B cell (primary cell): ENCODE measurements at regions not wholly inside any gene's neighbourhood (a gene's known extent, or its start where the extent isn't known, plus 50 kb on each side); places are given as distances from the start of the nearest gene placed in this dataset.

ENCODE experiments used
- EZH2 ChIP-seq: IDR thresholded peaks from 2 replicates; pipeline ENCODE4 v1.6.1; 2012; ENCODE audit warnings: borderline replicate concordance, low read depth, mild to moderate bottlenecking, moderate library complexity, low read length; ENCODE audit not compliant: insufficient read depth, poor library complexity, severe bottlenecking
- TF ChIP-seq, protein P1 (sequence below): fragments of 200-600 bp; IDR thresholded peaks from one replicate; pipeline ENCODE4 v1.8.0; 2022; ENCODE audit warnings: antibody characterized with exemption, mild to moderate bottlenecking

DNA sequence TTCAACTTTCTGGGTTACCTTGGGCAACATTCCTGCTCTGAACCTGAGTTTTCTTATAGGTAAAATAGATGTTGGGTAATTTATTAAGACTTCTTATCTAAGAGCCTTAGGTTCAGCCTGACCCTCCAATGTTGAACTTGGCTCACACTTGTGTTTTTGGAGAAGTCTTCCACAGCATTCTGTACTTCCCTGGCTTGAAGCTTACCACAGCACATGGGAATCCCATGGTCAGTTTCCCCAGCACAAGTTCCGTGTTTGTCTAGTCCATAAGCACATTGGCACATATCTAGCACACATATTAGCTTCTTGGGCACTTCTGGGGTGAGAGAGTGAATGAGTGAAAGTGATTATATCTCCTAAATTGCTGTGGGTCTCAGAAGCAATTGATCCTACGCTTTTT is 782.5 kb upstream of the HS6ST1 start:
- no peak for TF ChIP-seq EZH2
- TF ChIP-seq, protein P1, sequence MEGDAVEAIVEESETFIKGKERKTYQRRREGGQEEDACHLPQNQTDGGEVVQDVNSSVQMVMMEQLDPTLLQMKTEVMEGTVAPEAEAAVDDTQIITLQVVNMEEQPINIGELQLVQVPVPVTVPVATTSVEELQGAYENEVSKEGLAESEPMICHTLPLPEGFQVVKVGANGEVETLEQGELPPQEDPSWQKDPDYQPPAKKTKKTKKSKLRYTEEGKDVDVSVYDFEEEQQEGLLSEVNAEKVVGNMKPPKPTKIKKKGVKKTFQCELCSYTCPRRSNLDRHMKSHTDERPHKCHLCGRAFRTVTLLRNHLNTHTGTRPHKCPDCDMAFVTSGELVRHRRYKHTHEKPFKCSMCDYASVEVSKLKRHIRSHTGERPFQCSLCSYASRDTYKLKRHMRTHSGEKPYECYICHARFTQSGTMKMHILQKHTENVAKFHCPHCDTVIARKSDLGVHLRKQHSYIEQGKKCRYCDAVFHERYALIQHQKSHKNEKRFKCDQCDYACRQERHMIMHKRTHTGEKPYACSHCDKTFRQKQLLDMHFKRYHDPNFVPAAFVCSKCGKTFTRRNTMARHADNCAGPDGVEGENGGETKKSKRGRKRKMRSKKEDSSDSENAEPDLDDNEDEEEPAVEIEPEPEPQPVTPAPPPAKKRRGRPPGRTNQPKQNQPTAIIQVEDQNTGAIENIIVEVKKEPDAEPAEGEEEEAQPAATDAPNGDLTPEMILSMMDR, result no peak
